ENCODE measurements at regions not wholly inside any gene's neighbourhood (a gene's known extent, or its start where the extent isn't known, plus 50 kb on each side); places are given as distances from the start of the nearest gene placed in this dataset.

DNA sequence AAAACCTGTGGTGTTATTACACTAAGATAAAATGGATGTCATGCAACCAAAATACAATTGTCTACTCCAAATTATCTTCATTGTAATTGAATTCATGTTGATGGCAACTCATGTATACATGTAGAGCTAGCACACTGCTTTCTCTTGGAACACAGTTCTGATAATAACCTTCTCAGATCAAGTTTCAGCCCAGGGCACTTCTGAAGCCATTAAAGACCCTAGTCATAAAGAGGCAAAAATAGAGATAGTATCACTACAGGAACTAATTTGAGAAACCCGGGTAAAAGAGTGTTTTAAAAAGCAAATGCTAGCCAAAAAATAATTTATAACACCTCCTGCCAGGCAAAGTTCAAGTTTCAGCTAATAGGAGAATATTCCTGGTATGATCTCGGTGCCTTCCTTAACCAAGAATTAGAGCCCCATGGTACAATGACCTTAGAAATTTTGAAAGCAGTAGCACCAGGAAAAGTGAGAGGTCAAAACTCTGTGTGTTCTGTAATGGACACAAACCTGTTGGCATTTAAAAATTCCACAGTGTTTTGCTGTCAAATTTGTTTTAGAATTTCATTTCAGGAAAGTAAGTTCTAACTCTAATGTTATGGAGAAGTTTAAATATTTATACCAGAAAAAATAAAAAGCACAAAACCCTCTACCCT is 105.0 kb upstream of the FRMD6 start:
- no peak for DNase-seq (ENCODE audit: low read depth)

DNA sequence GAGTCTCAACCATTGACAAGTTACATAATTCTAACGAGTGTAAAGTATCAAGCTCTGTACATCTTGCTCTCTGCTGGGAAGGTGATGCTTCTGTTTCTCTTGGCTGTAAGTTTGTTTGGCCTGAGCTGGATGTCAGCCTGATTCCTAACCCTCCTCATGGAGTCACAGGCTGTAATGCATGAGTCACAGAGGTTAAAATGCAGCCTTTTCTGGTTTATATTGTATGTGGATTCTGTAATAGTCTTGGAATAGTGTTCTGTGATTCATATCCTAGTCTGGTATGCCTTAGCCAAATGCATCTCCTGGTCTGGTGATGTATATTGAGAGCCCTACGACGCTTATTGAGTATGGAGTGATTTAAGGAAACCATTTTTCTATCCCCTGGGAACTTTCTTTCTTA is 104.5 kb upstream of the FRMD6 start:
- peak; percentile 99 for DNase-seq (ENCODE audit: low read depth)

DNA sequence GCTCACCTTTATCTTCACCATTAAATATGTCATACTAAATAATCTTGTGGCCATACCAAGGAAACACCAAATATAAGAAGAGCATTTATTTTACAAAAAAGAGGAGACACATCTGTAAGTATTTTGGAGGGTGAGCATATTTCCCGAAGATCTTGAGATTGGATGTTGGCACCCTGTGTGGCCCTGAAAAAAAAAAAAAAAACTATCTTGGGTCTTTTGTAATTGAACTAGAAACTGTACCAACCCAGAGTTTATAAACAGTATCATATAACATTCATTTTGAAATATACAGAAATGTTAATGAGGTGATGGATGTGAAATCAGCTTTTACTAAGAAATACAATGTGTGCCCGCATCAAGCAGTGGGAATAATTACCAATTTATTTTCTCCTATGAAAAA is 104.0 kb upstream of the FRMD6 start:
- no peak for DNase-seq (ENCODE audit: low read depth)

DNA sequence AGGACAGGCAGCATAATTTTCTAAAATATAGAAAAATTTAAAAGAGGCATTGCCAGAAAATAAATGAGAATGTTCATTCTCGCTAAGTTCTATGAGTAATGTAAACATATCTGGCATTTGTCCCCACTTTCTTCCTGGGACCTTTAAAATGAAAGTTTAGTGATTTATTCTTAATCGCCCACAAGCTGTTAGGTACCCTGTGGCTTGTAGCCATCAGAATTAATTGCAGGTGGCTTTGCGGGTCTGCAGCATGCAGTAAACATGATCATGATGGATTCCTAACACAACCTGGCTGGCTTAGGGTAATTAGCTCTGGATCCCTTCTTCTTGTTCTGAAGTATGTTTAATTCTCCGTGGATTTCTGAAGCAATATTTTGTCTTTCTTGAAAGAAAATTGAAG is 103.5 kb upstream of the FRMD6 start:
- DNase-seq (ENCODE audit: low read depth) = no peak

DNA sequence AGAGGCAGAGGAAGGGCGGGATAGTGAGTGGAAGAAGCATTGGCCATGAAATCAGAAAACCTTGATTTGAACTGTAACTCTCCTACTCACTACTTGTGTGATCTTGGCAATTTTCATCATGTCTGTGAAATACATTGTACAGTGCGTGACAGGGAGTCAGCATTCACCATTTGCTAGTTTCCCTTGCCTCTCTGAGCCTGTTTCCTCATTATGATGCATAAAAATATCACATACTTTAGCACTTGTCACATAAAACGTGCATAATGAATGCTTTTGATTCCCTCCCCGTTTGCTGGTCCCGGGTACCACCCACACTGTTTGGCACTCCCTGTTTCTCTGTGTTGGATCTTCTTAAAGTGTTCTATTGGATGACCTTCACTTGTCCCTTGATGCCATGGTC is 101.1 kb upstream of the FRMD6 start:
- DNase-seq (ENCODE audit: low read depth) = no peak

DNA sequence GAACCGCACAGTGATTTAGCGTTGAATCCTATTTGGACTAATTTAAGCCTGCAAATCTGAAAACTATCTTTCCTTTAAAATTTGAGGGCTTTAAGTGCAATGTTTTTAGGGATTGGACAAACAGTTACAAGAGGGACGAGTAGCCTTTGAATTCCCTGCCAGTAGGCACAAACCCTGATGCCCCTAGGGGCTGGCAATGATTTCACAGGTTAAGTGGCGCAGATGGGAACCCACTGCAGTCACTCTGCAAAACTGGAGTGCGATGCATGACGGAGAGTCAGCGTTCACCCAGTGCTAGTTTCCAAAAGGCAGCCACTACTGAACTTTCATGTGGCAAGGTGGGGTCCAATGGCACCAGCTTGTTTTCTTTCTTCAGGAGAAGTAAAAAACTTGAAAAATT is 99.4 kb upstream of the FRMD6 start:
- no peak for DNase-seq (ENCODE audit: low read depth)

DNA sequence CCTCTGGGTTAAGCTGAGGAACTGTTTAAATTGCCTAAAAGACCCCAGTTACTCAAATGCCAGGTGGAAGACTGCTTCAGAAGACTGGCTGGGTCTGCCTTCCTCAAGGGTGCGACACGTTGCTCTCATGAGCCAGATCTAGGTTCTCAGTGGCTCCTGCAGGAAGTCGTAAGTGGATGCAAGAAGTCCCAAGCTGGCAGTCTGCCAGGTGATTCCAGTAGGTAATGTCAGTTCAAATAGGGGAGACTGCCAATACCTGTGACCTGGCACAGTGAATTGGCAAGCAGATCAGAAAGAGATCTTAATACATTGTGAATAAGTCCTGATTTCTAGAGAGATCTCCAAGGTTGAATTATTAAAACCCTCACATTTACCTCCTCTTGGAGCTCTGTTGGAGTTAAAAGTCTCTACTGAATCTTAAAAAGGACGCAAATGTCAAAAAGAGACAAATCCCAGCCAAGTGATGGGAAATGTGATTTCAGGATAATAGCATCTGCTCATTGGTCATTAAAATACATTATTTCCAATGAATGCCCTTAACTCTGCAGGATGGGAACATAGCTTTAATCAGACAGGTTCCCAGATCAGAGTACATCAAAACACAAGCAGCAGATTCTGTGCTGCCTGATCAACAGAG is 98.8 kb upstream of the FRMD6 start:
- no peak for DNase-seq (ENCODE audit: low read depth)

DNA sequence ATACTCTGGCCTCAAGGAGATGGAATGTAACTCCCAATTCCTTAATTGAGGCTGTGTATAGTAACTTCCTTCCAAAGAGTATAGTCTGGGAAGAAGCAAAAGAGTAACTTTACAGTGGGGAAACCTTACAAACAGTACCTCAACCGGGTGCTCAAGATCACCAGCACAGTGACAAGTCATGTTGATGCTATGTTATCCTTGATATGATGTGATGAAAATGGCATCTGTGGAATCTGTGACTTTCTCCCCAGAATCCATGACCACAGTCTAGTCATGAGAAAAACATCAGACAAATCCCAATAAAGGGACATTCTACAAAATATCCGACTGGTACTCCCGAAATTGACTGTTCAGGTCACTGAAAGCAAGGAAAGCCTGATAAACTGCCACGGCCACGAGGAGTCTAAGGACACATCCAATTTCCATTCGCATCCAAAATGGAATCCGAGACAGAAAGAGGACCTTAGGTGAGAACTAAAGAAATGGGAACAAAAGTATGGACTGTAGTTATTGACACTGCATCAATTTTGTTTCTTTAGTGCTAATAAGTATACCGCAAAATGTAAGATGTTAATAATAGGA is 97.3 kb upstream of the FRMD6 start:
- peak; percentile 94 for DNase-seq (ENCODE audit: low read depth)

DNA sequence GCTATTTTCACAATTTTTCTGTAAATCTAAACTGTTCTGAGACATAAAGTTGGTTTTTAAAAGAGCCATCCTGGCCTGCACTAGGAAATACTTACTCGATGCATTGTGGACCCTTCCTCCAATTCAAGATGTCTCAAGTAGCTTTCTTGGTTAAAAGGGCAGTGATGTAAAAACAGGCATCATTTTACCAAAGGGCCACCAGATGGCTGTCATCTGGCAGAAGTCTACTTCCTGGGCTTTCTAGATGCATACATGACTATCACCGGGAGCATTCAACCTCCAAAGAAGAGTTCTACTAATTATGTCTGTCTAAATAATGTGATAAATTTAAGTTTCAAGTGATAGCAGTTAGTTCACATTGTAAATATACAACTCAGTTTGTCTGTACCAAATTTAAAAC is 96.8 kb upstream of the FRMD6 start:
- DNase-seq (ENCODE audit: low read depth) = no peak

DNA sequence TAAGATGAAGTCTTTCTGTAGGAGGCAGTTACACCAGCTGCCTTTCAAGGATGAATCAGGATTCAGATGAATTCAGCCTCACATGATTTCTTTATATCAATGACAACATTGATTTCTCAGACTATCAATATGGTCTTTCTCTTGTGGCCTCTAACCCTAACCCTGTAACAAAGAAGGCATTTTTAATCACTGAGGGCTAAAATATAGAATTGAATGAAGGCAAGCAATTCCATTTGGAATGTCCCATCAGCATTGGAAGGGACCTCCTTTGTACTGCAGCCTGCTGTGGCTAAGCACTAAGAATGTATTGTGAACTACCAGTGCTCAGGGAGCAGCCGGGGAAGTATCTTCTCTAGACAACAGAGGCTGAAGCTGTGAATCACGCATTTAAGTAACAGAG is 90.6 kb upstream of the FRMD6 start:
- no peak for DNase-seq (ENCODE audit: low read depth)

DNA sequence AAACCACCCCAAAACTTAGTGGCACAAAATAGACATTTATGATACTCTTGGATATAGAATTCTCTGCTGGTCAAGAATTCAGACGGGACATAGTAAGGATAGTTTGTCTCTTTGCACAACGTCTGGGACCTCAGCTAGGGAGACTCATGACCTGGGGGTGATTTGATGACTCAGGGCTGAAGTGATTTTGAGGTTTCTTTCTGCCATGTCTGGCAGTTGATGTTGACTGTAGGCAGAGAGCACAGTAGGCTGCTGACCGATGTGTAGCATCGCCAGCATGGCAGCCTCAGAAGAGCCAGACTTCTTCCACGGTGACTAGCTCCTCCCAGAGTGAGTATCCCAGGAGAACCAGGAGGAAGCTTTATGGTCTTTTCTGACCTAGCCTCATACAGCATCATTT is 88.9 kb upstream of the FRMD6 start:
- DNase-seq (ENCODE audit: low read depth) = no peak

DNA sequence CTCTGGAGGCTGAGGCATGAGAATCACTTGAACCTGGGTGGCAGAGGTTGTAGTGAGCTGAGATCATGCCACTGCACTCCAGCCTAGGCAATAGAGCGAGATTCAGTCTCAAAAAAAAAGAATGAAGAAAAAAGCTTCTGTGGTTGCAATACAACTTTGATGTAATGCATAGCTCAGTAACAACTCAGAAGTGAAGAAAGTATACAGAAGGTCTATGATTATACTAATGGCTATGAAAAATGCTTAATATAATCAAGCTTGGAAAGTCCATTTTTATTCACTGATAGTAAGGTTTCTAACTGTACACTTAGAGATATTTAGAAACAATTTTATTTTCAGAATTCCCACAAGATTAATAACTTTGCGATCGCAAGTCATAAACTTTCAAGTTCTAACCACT is 88.2 kb upstream of the FRMD6 start:
- no peak for DNase-seq (ENCODE audit: low read depth)

DNA sequence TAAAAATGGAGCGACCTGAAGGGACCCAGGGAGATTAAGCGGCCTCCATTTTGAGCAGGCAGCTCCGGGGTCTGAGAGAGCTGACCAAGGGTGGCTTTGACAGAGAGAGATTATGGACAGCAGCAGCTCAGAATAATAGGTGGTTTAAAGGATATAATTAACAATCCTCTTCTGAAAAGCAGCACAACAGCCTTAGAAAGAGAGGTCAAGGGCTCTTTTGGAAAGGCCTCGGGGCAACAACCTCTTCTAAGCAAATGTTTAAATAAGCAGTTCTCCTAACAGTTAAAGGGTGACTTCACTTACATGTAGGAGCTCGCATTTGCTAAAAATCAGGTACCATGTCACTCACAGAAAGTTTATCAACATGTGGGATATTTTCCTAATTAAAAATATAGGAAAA is 87.2 kb upstream of the FRMD6 start:
- DNase-seq (ENCODE audit: low read depth) = no peak

DNA sequence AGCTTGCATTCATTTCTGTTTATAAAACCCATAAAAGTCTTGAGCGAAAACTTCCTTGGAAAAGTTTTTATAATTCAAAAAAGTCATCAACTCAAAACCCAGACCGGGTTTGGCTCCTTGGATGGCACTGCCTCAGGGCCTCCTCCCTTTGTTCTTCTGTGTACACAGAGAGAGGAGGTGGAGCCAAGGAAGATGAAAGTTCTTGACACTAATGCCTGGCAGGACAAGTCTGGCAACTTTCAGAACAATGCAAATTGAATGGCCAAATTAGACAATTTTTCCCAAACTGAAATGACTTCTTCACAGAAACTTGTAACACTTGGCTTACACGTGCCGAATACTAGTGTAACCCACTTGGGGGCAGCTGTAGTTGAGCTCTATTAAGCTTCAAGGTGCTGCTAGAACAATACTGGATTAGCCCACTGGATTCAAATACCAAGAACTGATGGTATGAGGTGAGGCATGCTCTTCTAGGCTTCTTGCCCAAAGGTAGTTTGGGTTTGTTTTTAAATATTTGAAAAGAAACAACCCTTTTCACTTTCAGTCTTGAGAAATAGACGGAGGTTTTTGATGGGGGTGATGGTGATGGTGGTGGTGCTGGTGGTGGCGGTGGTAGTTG is 86.6 kb upstream of the FRMD6 start:
- no peak for DNase-seq (ENCODE audit: low read depth)

DNA sequence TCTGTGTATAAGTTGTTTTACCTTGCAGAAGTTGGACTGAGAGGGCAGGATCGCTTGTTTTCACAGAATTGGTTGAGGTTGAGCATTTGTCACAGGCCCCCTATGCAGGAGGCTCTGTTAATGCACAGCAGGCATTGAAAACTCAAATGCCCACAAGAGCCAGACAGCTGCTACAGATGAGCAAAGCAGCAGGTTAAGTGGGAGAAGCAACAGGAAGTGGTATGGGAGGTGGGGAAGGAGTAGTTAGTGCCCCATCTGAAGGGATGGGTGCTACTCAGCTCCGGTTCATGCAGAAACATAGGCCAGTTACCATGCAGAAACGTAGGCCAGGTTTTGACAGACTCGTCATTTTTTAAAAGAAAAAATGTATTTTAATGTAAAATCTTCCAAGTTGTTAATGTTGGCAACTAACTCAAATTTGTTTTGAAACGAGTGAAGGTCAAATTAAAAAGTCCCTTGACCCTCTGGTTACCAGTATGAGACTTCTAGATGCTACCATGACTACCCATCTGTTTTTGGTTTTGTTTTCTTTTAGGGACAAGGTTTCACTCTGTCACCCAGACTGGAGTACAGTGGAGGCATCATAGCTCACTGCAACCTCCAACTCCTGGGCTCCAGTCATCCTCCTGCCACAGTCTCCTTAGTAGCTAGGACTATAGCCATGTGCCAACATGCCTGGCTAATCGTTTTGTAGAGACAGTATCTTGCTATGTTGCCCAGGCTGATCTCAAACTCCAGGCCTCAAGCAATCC is 84.7 kb upstream of the FRMD6 start:
- no peak for DNase-seq (ENCODE audit: low read depth)

DNA sequence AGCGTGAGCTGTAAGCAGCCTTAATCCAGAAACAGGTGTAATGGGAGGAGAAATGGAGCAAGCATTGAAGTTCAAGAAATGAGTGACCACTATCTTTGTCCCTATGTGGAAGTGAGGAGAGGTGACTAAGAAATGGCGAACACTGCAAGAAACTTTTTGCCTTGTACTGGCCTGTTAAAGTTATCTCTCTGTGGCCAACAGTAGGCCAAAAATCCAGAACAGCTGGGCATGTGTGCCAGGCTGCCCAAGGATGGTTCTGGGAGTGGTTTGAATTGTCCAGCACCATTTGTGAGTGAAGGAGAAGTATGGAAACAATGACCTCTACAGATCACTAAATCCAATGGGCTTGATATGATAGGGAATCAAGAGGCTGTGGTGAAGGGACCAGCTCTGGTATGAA is 83.3 kb upstream of the FRMD6 start:
- no peak for DNase-seq (ENCODE audit: low read depth)

DNA sequence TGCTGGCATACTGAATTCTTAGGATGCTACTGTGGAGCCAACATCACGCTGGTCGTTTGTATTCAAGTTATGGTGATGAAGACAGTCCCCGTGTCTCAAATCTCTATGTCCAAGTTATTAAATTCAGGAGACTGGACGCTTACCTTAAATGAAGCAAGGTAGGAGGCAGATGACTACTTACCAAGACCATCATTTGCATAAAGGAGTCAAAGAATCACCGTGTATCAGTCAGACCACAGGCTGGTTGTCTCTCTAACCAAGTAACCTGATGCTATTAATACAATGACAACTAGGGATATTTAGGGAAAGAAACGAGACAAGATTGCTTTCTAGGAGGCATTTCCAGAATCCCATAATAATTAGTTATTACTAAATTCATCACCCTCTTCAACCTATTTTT is 78.1 kb upstream of the FRMD6 start:
- no peak for DNase-seq (ENCODE audit: low read depth)

DNA sequence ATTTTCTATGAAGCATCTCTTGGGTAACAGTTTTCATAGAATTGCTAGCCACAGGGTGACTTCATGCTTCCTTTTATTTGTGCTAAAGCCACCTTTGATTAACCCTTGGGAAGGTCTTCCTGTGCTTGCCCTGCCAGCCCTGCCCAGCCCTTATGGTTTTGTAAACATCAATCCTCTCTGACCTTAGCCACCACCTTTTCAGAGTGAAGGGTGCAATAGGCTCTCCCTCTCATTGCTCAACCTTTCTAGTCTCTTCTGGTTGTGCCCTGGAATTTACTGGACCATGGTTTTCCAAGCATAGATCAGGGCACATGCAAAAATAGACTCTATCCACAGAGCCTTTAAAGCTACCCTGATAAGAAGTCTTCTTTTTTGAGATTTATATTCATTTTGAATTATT is 77.7 kb upstream of the FRMD6 start:
- no peak for DNase-seq (ENCODE audit: low read depth)

DNA sequence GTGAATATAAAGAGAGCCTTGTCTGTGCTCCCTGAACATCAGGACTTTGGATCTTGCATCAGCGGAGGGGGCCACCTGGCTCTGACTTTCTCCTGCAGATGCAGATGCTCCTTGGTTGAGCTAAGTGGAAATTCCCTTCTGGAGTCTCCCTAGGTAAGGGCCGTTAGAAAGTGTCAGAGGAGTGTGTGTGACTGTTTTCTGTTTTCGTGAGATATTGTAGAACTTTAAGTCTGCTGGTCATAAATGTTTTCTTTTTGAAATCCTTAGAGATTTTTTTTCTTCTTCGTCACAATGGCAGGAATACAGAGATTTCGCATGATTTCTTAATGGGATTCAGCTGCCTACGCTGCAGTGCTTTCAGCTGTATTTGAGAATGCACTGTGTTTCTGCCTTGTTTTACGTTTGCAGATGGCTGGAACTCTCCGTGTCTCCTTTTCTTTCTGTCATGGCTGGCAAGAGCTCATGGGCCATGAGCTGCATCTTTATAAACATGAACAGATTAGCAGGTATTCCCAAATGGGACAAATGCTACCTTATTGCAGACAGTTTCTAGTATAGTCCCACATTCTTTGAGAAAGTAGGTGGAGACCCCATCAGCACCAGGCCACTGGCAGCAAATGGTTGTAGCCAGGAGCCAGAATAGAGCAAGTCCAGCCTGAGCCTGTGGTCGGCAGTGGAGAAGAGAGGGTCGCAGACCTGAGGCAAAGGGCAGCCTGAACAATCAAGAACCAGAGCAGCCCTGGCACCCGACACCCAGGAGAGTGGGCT is 76.2 kb upstream of the FRMD6 start:
- no peak for DNase-seq (ENCODE audit: low read depth)

DNA sequence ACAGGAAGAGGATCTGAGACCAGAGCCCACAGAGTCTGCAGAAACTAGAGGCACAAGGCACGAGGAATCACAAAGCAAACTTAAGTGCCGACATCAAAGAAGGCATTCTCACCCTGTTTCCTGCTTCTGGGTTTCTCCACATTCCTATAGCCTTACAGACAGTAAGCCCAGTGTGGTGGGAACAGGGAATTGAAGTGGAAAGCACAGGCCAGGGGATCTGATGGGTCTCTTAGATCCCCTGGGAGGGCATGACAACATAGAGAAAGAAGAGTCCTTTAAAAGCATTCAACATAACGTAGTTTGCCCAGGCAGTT is 75.6 kb upstream of the FRMD6 start:
- DNase-seq (ENCODE audit: low read depth) = no peak

DNA sequence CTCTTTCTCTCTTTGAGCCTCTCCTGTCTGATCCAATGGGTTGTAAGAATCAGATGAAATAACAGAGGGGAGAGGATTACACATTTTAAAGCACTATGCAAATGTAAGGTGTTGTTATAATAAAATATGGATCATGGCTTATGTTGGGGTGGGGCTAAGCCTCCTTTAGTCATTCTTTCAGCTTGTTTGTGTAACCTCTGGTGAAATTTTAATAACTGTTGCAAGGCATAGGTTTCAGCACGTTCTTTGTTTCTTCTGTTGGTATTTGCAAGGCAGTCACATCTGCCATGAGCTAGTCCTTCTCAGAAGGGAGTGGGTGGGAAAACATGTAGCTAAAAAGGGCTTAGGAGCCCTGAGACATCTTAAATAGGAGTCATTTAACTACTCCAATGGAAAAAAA is 74.8 kb upstream of the FRMD6 start:
- no peak for DNase-seq (ENCODE audit: low read depth)

DNA sequence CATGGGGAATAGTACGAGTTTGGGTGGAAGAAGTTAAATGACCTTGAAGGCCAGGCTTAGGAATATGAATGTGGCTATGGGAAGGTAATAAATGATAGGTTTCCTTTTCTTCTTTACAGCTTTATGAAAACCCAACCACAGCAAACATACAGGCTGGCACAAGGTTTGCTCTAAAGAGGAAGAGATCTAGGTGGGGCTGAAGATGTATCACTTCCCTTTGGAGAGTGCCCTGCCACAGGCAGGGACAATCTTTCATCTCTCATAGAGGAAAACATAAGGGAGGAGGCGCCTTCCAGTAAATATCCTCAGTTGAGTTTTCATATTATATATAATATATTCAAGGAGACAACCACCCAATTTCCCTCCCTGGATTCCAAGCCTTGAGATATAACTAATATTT is 72.9 kb upstream of the FRMD6 start:
- no peak for DNase-seq (ENCODE audit: low read depth)

Data from non-pigmented ciliary epithelial cell (primary cell).